ENCODE measurements at regions not wholly inside any gene's neighbourhood (a gene's known extent, or its start where the extent isn't known, plus 50 kb on each side); places are given as distances from the start of the nearest gene placed in this dataset.

GRCh38 chr4:181151856-181152255 lies 1091.3 kb upstream of the TENM3 start:
- H3K36me3 ChIP-seq (replicated peaks in 1 of 2; ENCODE audit: control insufficient read depth in 1 of 2, insufficient read depth in 2 of 2, low read length in 2 of 2), result no peaks in the 10 kb centered on the region

GRCh38 chr4:181157647-181158046 lies 1085.6 kb upstream of the TENM3 start:
- H4K20me1 ChIP-seq (ENCODE audit: insufficient read depth, low read length), result no peaks in the 10 kb centered on the region
- H3K4me3 ChIP-seq (replicated peaks in 1 of 3; ENCODE audit: low read depth in 2 of 3, low read length in 3 of 3), result no peak overlapping the region
- no peak overlapping the region for H3K4me2 ChIP-seq (replicated peaks; ENCODE audit: extremely low read depth, low read length, poor library complexity, severe bottlenecking)
- H2AFZ ChIP-seq (ENCODE audit: insufficient read depth, low read depth, low read length, poor library complexity, severe bottlenecking), result no peak overlapping the region
- H3K27ac ChIP-seq (ENCODE audit: low read depth in 1 of 2, low read length in 2 of 2), result no peak overlapping the region
- Mint-ChIP-seq H3K27me3 (ENCODE audit: low read depth in 3 of 3) (peaks cover 0 to 1% (median 0%) of the 10 kb centered on the region in 3 donors), H3K4me3 (no peak overlapping the region), H3K4me1 (no peaks in the 10 kb centered on the region), H3K9me3 (peaks cover 0 to 3% (median 0%) of the 10 kb centered on the region in 7 donors), H3K36me3 (no peaks in the 10 kb centered on the region), H3K27ac (no peak overlapping the region)
- H3K79me2 ChIP-seq (ENCODE audit: insufficient read depth, low read length), result no peaks in the 10 kb centered on the region
- WGBS (ENCODE audit: insufficient coverage), result 100% methylated on average over 1 of the region's 4 CpGs
- H3K36me3 ChIP-seq (replicated peaks in 1 of 2; ENCODE audit: control insufficient read depth in 1 of 2, insufficient read depth in 2 of 2, low read length in 2 of 2), result no peaks in the 10 kb centered on the region
- intact Hi-C loops (cut with micrococcal nuclease), result no loop called here
- TF ChIP-seq CTCF (IDR thresholded peaks at IDR 0.05), result no peak
- H3K9me3 ChIP-seq (replicated peaks in 1 of 2; ENCODE audit: control insufficient read depth in 1 of 2, insufficient read depth in 1 of 2, low read length in 2 of 2), result no peaks in the 10 kb centered on the region
- no peaks in the 10 kb centered on the region for H3K4me1 ChIP-seq (ENCODE audit: control insufficient read depth in 1 of 2, insufficient read depth in 2 of 2, low read length in 2 of 2)
- H3K27me3 ChIP-seq (ENCODE audit: control insufficient read depth in 2 of 2, insufficient read depth in 2 of 2, low read length in 2 of 2), result no peaks in the 10 kb centered on the region
- no peak overlapping the region for H3K9ac ChIP-seq (ENCODE audit: insufficient read depth, low read length, poor library complexity, severe bottlenecking)
- DNase-seq, result no peak

More at GRCh38 chr4:181151856-181152255, 1091.3 kb upstream of the TENM3 start:
- no peaks in the 10 kb centered on the region for H3K9me3 ChIP-seq (replicated peaks in 1 of 2; ENCODE audit: control insufficient read depth in 1 of 2, insufficient read depth in 1 of 2, low read length in 2 of 2)
- Mint-ChIP-seq H3K36me3 (no peaks in the 10 kb centered on the region), H3K9me3 (peaks cover 0 to 3% (median 0%) of the 10 kb centered on the region in 7 donors), H3K27me3 (ENCODE audit: low read depth in 3 of 3) (peaks cover 0 to 1% (median 0%) of the 10 kb centered on the region in 3 donors), H3K4me1 (no peaks in the 10 kb centered on the region), H3K4me3 (no peak overlapping the region), H3K27ac (no peak overlapping the region)
- no peak for TF ChIP-seq CTCF (IDR thresholded peaks at IDR 0.05)
- no peak overlapping the region for H2AFZ ChIP-seq (ENCODE audit: insufficient read depth, low read depth, low read length, poor library complexity, severe bottlenecking)
- DNase-seq, result no peak
- H3K4me1 ChIP-seq (ENCODE audit: control insufficient read depth in 1 of 2, insufficient read depth in 2 of 2, low read length in 2 of 2), result no peaks in the 10 kb centered on the region
- no peak overlapping the region for H3K4me3 ChIP-seq (replicated peaks in 1 of 3; ENCODE audit: low read depth in 2 of 3, low read length in 3 of 3)
- no peak overlapping the region for H3K4me2 ChIP-seq (replicated peaks; ENCODE audit: extremely low read depth, low read length, poor library complexity, severe bottlenecking)
- intact Hi-C loops (cut with micrococcal nuclease), result no loop called here
- H4K20me1 ChIP-seq (ENCODE audit: insufficient read depth, low read length), result no peaks in the 10 kb centered on the region
- 98% methylated on average over 5 of the region's 7 CpGs for WGBS (ENCODE audit: insufficient coverage)
- no peak overlapping the region for H3K9ac ChIP-seq (ENCODE audit: insufficient read depth, low read length, poor library complexity, severe bottlenecking)
- H3K27ac ChIP-seq (ENCODE audit: low read depth in 1 of 2, low read length in 2 of 2), result no peak overlapping the region
- no peaks in the 10 kb centered on the region for H3K79me2 ChIP-seq (ENCODE audit: insufficient read depth, low read length)
- no peaks in the 10 kb centered on the region for H3K27me3 ChIP-seq (ENCODE audit: control insufficient read depth in 2 of 2, insufficient read depth in 2 of 2, low read length in 2 of 2)

All from CD14-positive monocyte (primary cell).